GM10266 (cell line): ENCODE measurements at regions not wholly inside any gene's neighbourhood (a gene's known extent, or its start where the extent isn't known, plus 50 kb on each side); places are given as distances from the start of the nearest gene placed in this dataset.

Experiments
- DNase-seq: peaks from one replicate; pipeline ENCODE4 v3.0.0; 2012; ENCODE audit errors: extremely low spot score
- CTCF ChIP-seq: IDR thresholded peaks from 2 replicates; pipeline ENCODE4 v1.5.1; 2012; ENCODE audit warnings: mild to moderate bottlenecking, low read depth; ENCODE audit not compliant: control insufficient read depth, insufficient read depth; ENCODE audit errors: missing control alignments

DNA sequence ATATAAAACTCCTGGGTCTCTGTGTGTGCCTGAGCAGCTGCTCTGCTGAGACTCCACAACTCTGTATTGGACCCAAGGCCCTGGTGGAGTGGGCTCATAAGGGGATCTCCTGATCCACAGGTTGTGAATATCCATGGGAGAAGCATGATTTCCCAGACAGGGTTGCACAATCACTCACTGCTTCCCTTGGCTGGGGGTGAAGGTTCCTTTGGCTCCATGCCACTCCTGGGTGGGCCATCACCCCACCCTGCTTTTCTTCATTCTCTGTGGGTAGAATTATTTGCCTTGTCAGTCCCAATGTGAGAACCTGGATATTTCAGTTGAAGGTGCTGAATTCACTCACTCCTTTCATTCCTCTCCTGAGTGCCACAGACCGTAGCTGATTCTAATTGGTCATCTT lies 205.2 kb upstream of the TMEM260 start:
- DNase-seq: no peak
- no peak for TF ChIP-seq CTCF

GRCh38 chr14:56378046-56378445 lies 201.6 kb upstream of the TMEM260 start:
- TF ChIP-seq CTCF: no peak
- no peak for DNase-seq

- no peak for DNase-seq
- no peak for TF ChIP-seq CTCF
Observed at GRCh38 chr14:56378475-56378877, 201.1 kb upstream of the TMEM260 start.

GRCh38 chr14:56379956-56380355 lies 199.6 kb upstream of the TMEM260 start:
- DNase-seq: no peak
- TF ChIP-seq CTCF: no peak

- no peak for TF ChIP-seq CTCF
- no peak for DNase-seq
Observed at GRCh38 chr14:56386024-56386423, 193.6 kb upstream of the TMEM260 start.

DNA sequence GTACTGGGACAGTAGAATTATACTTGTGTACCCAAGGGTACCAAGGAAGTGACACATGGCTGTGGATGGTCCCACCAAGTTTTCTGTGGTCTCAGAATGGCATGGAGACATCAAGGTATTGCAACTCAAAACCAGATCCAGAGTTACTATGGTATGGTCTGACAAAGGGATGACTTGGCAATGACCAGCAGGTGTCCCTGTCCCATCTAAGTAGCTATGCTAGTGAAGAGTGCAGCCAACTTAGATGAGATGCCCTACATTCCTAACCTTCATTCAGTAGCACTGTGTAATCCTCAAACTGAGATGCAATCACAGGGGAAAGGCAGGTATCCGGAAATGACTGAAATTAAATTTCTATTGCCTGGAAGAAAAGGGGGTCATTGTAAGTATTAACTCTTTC lies 188.7 kb upstream of the TMEM260 start:
- no peak for TF ChIP-seq CTCF
- DNase-seq: no peak

GRCh38 chr14:56394826-56395530 lies 184.6 kb upstream of the TMEM260 start:
- TF ChIP-seq CTCF: no peak
- DNase-seq: no peak
